Naive thymus-derived CD4-positive, alpha-beta T cell (primary cell): ENCODE measurements at regions not wholly inside any gene's neighbourhood (a gene's known extent, or its start where the extent isn't known, plus 50 kb on each side); places are given as distances from the start of the nearest gene placed in this dataset.

Source experiments
- ATAC-seq: fragments of 150-1000 bp; cut with Tn5 transposase; 2 replicates; pipeline ENCODE4 v1.10.0; 2021; ENCODE audit warnings: mild to moderate bottlenecking, moderate library complexity
- CTCF ChIA-PET: fragments of 350-600 bp; sonication (Branson Sonifier 250); formaldehyde crosslinking; loops from one replicate; lab custom pipeline; 2021; ENCODE audit warnings: antibody characterized with exemption; lab: Charles Lee
- POLR2A ChIA-PET: fragments of 350-600 bp; sonication (Branson Sonifier 250); formaldehyde crosslinking; loops from one replicate; lab custom pipeline; 2021; ENCODE audit warnings: antibody characterized with exemption, inconsistent platforms; lab: Charles Lee
- DNase-seq, 9 donors: peaks; one replicate each; pipeline versions ENCODE4 v3.0.0 to v3.0.0-alpha.2; 2020 to 2022; ENCODE audit warnings: mixed read lengths in 1 of 9
- H3K27ac ChIP-seq: one replicate; pipeline ENCODE4 v1.7.0; 2013; ENCODE audit warnings: mild to moderate bottlenecking, low read depth, low read length, moderate library complexity
- H3K27me3 ChIP-seq, 2 donors: one replicate each; pipeline ENCODE4 v1.7.0; 2013; ENCODE audit warnings: low read length in 2 of 2, mild to moderate bottlenecking in 2 of 2, moderate library complexity in 2 of 2; ENCODE audit not compliant: control insufficient read depth in 2 of 2, insufficient read depth in 2 of 2
- H3K36me3 ChIP-seq, 3 experiments: 1 replicate in 2 of 3; 2 replicates in 1 of 3; pipeline ENCODE4 v1.7.0; 2013; ENCODE audit warnings: low read length in 3 of 3, mild to moderate bottlenecking in 3 of 3, moderate library complexity in 1 of 3; ENCODE audit not compliant: insufficient read depth in 3 of 3, control insufficient read depth in 2 of 3
- H3K4me1 ChIP-seq, 2 donors: one replicate each; pipeline ENCODE4 v1.7.0; 2013; ENCODE audit warnings: low read length in 2 of 2, mild to moderate bottlenecking in 2 of 2, moderate library complexity in 1 of 2; ENCODE audit not compliant: control insufficient read depth in 2 of 2, insufficient read depth in 2 of 2
- H3K4me3 ChIP-seq: 2 replicates; pipeline ENCODE4 v1.7.0; 2013; ENCODE audit warnings: mild to moderate bottlenecking, low read length
- H3K9me3 ChIP-seq, 3 experiments: 1 replicate in 2 of 3; 2 replicates in 1 of 3; pipeline ENCODE4 v1.7.0; 2013; ENCODE audit warnings: low read length in 3 of 3; ENCODE audit not compliant: control insufficient read depth in 2 of 3
- H3K27ac Mint-ChIP-seq, 9 donors: one replicate each; pipeline ENCODE4 v1.8.0; 2020 to 2022; ENCODE audit warnings: mixed read lengths in 9 of 9, mild to moderate bottlenecking in 8 of 9, moderate library complexity in 5 of 9, inconsistent platforms in 2 of 9
- H3K27me3 Mint-ChIP-seq, 5 donors: one replicate each; pipeline ENCODE4 v1.8.0; 2021 to 2022; ENCODE audit warnings: mixed read lengths in 5 of 5, mild to moderate bottlenecking in 1 of 5
- H3K36me3 Mint-ChIP-seq, 5 donors: one replicate each; pipeline ENCODE4 v1.8.0; 2020 to 2022; ENCODE audit warnings: mixed read lengths in 5 of 5, mild to moderate bottlenecking in 3 of 5, inconsistent platforms in 1 of 5
- H3K4me1 Mint-ChIP-seq, 7 donors: one replicate each; pipeline ENCODE4 v1.8.0; 2020 to 2022; ENCODE audit warnings: mixed read lengths in 7 of 7, mild to moderate bottlenecking in 3 of 7, inconsistent platforms in 1 of 7
- H3K4me3 Mint-ChIP-seq, 10 donors: one replicate each; pipeline ENCODE4 v1.8.0; 2020 to 2022; ENCODE audit warnings: mild to moderate bottlenecking in 10 of 10, mixed read lengths in 10 of 10, moderate library complexity in 6 of 10, inconsistent platforms in 2 of 10
- H3K9me3 Mint-ChIP-seq, 11 donors: one replicate each; pipeline ENCODE4 v1.8.0; 2020 to 2022; ENCODE audit warnings: mixed read lengths in 11 of 11, mild to moderate bottlenecking in 4 of 11, inconsistent platforms in 1 of 11, moderate library complexity in 1 of 11
- intact Hi-C, 2 donors: fragments of 100-400 bp; cut with micrococcal nuclease; formaldehyde crosslinking; loops; one replicate each; pipeline ENCODE4 v1.15.1; 2023

GRCh38 chr12:81974762-81975161, 215.6 kb upstream of the PPFIA2 start:
- H3K27me3 Mint-ChIP-seq, result peaks cover 0 to 2% (median 0%) of the 10 kb centered on the region in 5 donors
- POLR2A ChIA-PET, result interaction anchor here (0.7 kb wide), 1 partner anchor 253 kb away, joined by 3 read pairs; no protein-coding TSS in a partner anchor
- H3K4me1 Mint-ChIP-seq, result peaks cover 0 to 7% (median 0%) of the 10 kb centered on the region in 7 donors

GRCh38 chr12:81968421-81968820, 209.3 kb upstream of the PPFIA2 start:
- H3K4me3 Mint-ChIP-seq, result no peak overlapping the region
- no peak overlapping the region for H3K4me3 ChIP-seq
- ATAC-seq (no peak), DNase-seq (no peak)
- peaks cover 0 to 2% (median 0%) of the 10 kb centered on the region in 11 donors for H3K9me3 Mint-ChIP-seq
- ChIA-PET POLR2A (no interaction called here), CTCF (no interaction called here)
- intact Hi-C loops, result no loop called here
- H3K4me1 ChIP-seq, result no peaks in the 10 kb centered on the region
- no peak overlapping the region for H3K27ac ChIP-seq
- H3K27me3 ChIP-seq, result no peaks in the 10 kb centered on the region
- peaks cover 0 to 11% (median 0%) of the 10 kb centered on the region in 5 donors for H3K27me3 Mint-ChIP-seq
- no peaks in the 10 kb centered on the region for H3K36me3 ChIP-seq
- H3K9me3 ChIP-seq, result no peaks in the 10 kb centered on the region
- no peaks in the 10 kb centered on the region for H3K36me3 Mint-ChIP-seq
- H3K27ac Mint-ChIP-seq, result no peak overlapping the region
- H3K4me1 Mint-ChIP-seq, result no peaks in the 10 kb centered on the region

More at GRCh38 chr12:81974762-81975161, 215.6 kb upstream of the PPFIA2 start:
- Mint-ChIP-seq H3K4me3 (no peak overlapping the region), H3K9me3 (peaks cover 0 to 8% (median 3%) of the 10 kb centered on the region in 11 donors), H3K27ac (no peak overlapping the region), H3K36me3 (no peaks in the 10 kb centered on the region)
- Histone ChIP-seq H3K9me3 (no peaks in the 10 kb centered on the region), H3K4me1 (no peaks in the 10 kb centered on the region), H3K27ac (no peak overlapping the region), H3K4me3 (no peak overlapping the region), H3K27me3 (no peaks in the 10 kb centered on the region), H3K36me3 (no peaks in the 10 kb centered on the region)
- ATAC-seq (no peak), DNase-seq (no peak)
- CTCF ChIA-PET, result no interaction called here
- intact Hi-C loops, result no loop called here

- ChIA-PET CTCF (no interaction called here), POLR2A (no interaction called here)
- H3K4me3 Mint-ChIP-seq, result no peak overlapping the region
- H3K9me3 Mint-ChIP-seq, result no peaks in the 10 kb centered on the region
- Histone ChIP-seq H3K27me3 (no peaks in the 10 kb centered on the region), H3K4me3 (no peak overlapping the region), H3K27ac (no peak overlapping the region), H3K9me3 (no peaks in the 10 kb centered on the region), H3K36me3 (no peaks in the 10 kb centered on the region), H3K4me1 (no peaks in the 10 kb centered on the region)
- intact Hi-C loops, result loop anchor here in 1 of 2 donors (1.0 kb wide), 1 partner anchor 319 kb away; no protein-coding TSS in a partner anchor
- peaks cover 0 to under 1% (median 0%) of the 10 kb centered on the region in 7 donors for H3K4me1 Mint-ChIP-seq
- H3K27ac Mint-ChIP-seq, result no peak overlapping the region
- H3K27me3 Mint-ChIP-seq, result no peaks in the 10 kb centered on the region
- no peak for ATAC-seq
- no peak for DNase-seq
- no peaks in the 10 kb centered on the region for H3K36me3 Mint-ChIP-seq
Measured at GRCh38 chr12:81963636-81964035, 204.5 kb upstream of the PPFIA2 start.

DNA sequence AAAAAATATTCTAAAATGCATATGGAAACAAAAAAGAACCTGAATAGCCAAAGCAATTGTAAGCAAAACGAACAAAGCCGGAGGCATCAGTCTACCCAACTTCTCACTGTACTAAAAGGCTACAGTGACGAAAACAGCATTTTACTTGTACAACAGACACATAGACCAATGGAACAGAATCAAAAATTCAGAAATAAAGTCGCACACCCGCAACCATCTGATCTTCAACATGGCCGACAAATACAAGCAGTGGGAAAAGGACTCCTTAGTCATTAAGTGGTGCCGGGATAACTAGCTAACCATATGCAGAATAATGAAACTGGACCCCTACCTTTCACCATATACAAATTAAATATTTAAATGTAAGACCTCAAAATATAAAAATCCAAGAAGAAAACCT, 203.9 kb upstream of the PPFIA2 start:
- Histone ChIP-seq H3K27me3 (no peaks in the 10 kb centered on the region), H3K36me3 (no peaks in the 10 kb centered on the region), H3K4me1 (no peaks in the 10 kb centered on the region), H3K4me3 (no peak overlapping the region), H3K9me3 (no peaks in the 10 kb centered on the region), H3K27ac (no peak overlapping the region)
- intact Hi-C loops, result loop anchor here in 1 of 2 donors (1.0 kb wide), 1 partner anchor 319 kb away; no protein-coding TSS in a partner anchor
- POLR2A ChIA-PET, result no interaction called here
- H3K27ac Mint-ChIP-seq, result no peak overlapping the region
- H3K27me3 Mint-ChIP-seq, result no peaks in the 10 kb centered on the region
- no peak overlapping the region for H3K4me3 Mint-ChIP-seq
- no peak for ATAC-seq
- H3K9me3 Mint-ChIP-seq, result no peaks in the 10 kb centered on the region
- CTCF ChIA-PET, result no interaction called here
- peaks cover 0 to 5% (median 3%) of the 10 kb centered on the region in 7 donors for H3K4me1 Mint-ChIP-seq
- DNase-seq, result no peak
- no peaks in the 10 kb centered on the region for H3K36me3 Mint-ChIP-seq

DNA sequence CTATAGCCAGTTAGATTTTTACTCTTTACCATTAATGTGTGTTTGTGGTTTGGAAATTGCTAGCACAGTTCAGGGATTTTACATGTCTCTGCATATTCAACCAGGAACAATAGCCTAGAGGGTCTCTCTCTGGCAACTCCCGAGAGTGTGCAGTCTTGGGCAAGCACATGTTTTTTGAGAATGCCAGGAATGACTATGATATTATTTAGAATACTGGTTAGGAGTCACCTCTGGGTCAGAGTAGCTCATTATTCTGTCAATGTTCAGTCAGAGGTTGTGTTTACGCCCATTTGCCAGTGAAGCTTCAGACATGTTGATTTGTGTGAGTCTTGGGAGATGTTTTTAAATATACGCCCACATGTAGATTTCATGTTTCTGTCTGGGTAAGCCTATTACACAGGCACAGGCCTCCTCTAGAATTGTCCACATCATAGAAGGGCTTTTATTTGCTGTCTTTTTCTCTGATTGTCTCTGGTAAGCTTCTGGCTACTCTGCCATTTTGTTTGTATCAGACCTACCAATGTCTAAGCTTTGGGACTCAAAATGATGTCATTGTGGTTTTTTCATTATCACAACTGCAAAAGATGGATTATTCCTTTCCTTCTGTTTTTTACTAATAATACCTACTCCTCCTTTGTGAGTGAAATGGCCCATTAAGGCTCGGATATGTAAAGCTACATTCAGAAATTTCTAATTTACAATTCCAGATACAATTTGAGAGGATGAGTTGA, 203.1 kb upstream of the PPFIA2 start:
- H3K4me3 Mint-ChIP-seq, result no peak overlapping the region
- DNase-seq (no peak), ATAC-seq (no peak)
- no peak overlapping the region for H3K27ac ChIP-seq
- intact Hi-C loops, result no loop called here
- ChIA-PET POLR2A (no interaction called here), CTCF (no interaction called here)
- H3K27me3 Mint-ChIP-seq, result no peaks in the 10 kb centered on the region
- no peak overlapping the region for H3K4me3 ChIP-seq
- H3K27ac Mint-ChIP-seq, result no peak overlapping the region
- H3K9me3 Mint-ChIP-seq, result no peaks in the 10 kb centered on the region
- H3K9me3 ChIP-seq, result no peaks in the 10 kb centered on the region
- no peaks in the 10 kb centered on the region for H3K27me3 ChIP-seq
- H3K36me3 ChIP-seq, result no peaks in the 10 kb centered on the region
- H3K4me1 Mint-ChIP-seq, result peaks cover 0 to 5% (median 3%) of the 10 kb centered on the region in 7 donors
- no peaks in the 10 kb centered on the region for H3K36me3 Mint-ChIP-seq
- H3K4me1 ChIP-seq, result no peaks in the 10 kb centered on the region

DNA sequence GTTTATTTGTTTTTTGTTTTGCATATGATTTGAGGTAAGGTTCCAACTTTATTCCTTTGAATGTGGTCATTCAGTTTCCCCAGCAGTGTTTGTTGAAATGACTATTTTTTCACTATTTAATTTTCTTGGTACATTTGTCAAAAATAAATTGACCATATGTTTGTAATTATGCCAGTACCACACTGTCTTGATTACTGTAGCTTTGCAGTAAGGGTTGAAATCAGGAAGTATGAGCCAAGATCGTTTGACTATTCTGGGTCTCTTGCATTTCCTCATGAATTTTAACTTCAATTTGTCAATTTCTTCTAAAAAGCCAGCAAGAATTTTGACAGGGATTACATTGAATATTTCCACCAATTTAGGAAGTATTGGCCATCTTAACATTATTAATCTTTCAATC, 199.3 kb upstream of the PPFIA2 start:
- DNase-seq (no peak), ATAC-seq (no peak)
- Mint-ChIP-seq H3K27ac (no peak overlapping the region), H3K36me3 (no peaks in the 10 kb centered on the region), H3K4me1 (peaks cover 0 to 9% (median 4%) of the 10 kb centered on the region in 7 donors), H3K27me3 (no peaks in the 10 kb centered on the region), H3K9me3 (peaks cover 0 to 2% (median 0%) of the 10 kb centered on the region in 11 donors), H3K4me3 (no peak overlapping the region)
- ChIA-PET POLR2A (no interaction called here), CTCF (no interaction called here)
- intact Hi-C loops, result no loop called here
- no peaks in the 10 kb centered on the region for H3K36me3 ChIP-seq
- no peak overlapping the region for H3K4me3 ChIP-seq
- H3K9me3 ChIP-seq, result no peaks in the 10 kb centered on the region
- H3K27me3 ChIP-seq, result no peaks in the 10 kb centered on the region
- H3K27ac ChIP-seq, result no peak overlapping the region
- no peaks in the 10 kb centered on the region for H3K4me1 ChIP-seq

- H3K27ac ChIP-seq, result no peak overlapping the region
- H3K27ac Mint-ChIP-seq, result no peak overlapping the region
- H3K36me3 Mint-ChIP-seq, result no peaks in the 10 kb centered on the region
- H3K4me3 ChIP-seq, result no peak overlapping the region
- H3K4me3 Mint-ChIP-seq, result no peak overlapping the region
- H3K4me1 ChIP-seq, result no peaks in the 10 kb centered on the region
- no peaks in the 10 kb centered on the region for H3K27me3 Mint-ChIP-seq
- POLR2A ChIA-PET, result no interaction called here
- H3K9me3 Mint-ChIP-seq, result peaks cover 0 to 2% (median 0%) of the 10 kb centered on the region in 11 donors
- ATAC-seq (no peak), DNase-seq (no peak)
- CTCF ChIA-PET, result no interaction called here
- H3K27me3 ChIP-seq, result no peaks in the 10 kb centered on the region
- intact Hi-C loops, result no loop called here
- peaks cover 0 to 10% (median 4%) of the 10 kb centered on the region in 7 donors for H3K4me1 Mint-ChIP-seq
- no peaks in the 10 kb centered on the region for H3K9me3 ChIP-seq
- no peaks in the 10 kb centered on the region for H3K36me3 ChIP-seq
Measured at GRCh38 chr12:81957631-81958030, 198.5 kb upstream of the PPFIA2 start.
